Calu3 (cell line): ENCODE measurements at regions not wholly inside any gene's neighbourhood (a gene's known extent, or its start where the extent isn't known, plus 50 kb on each side); places are given as distances from the start of the nearest gene placed in this dataset.

Experiments used
- BruUV-seq: library from RNA; stranded (reverse); fragments of 400-500 nt; replicated peaks from 2 replicates; lab custom pipeline; 2021; lab: Mats Ljungman, UMichigan
- CTCF ChIA-PET: fragments of 300-600 bp; sonication (Branson Sonifier 250); formaldehyde crosslinking; loops from one replicate; lab custom pipeline; 2022; ENCODE audit warnings: antibody characterized with exemption; lab: Charles Lee
- DNase-seq: peaks from one replicate; pipeline ENCODE4 v3.0.0; 2022
- H3K27ac Mint-ChIP-seq: one replicate; pipeline ENCODE4 v1.8.0; 2022; ENCODE audit warnings: mixed read lengths; ENCODE audit not compliant: unreplicated experiment
- H3K27me3 Mint-ChIP-seq: one replicate; pipeline ENCODE4 v1.8.0; 2022; ENCODE audit warnings: mixed read lengths; ENCODE audit not compliant: unreplicated experiment
- H3K36me3 Mint-ChIP-seq: one replicate; pipeline ENCODE4 v1.8.0; 2022; ENCODE audit warnings: mild to moderate bottlenecking, moderate library complexity, mixed read lengths; ENCODE audit not compliant: insufficient read depth, unreplicated experiment
- H3K4me1 Mint-ChIP-seq: one replicate; pipeline ENCODE4 v1.8.0; 2022; ENCODE audit warnings: mild to moderate bottlenecking, low read depth, mixed read lengths; ENCODE audit not compliant: unreplicated experiment
- H3K4me3 Mint-ChIP-seq: one replicate; pipeline ENCODE4 v1.8.0; 2022; ENCODE audit warnings: mild to moderate bottlenecking, low read depth, moderate library complexity, mixed read lengths; ENCODE audit not compliant: unreplicated experiment
- H3K9me3 Mint-ChIP-seq: one replicate; pipeline ENCODE4 v1.8.0; 2022; ENCODE audit warnings: low read depth, mixed read lengths; ENCODE audit not compliant: unreplicated experiment
- CTCF ChIP-seq: fragments of 200-600 bp; IDR thresholded peaks from one replicate; pipeline ENCODE4 v1.8.0; 2022; ENCODE audit warnings: antibody characterized with exemption; ENCODE audit not compliant: unreplicated experiment
- intact Hi-C: fragments of 100-400 bp; cut with micrococcal nuclease; formaldehyde crosslinking; loops from one replicate; pipeline ENCODE4 v1.10.0; 2022; ENCODE audit not compliant: unreplicated experiment

- BruUV-seq, result no TSS peak
- DNase-seq, result no peak
- H3K4me1 Mint-ChIP-seq, result peaks cover 26% of the 10 kb centered on the region
- no peak overlapping the region for H3K27ac Mint-ChIP-seq
- no peak overlapping the region for H3K4me3 Mint-ChIP-seq
- no peaks in the 10 kb centered on the region for H3K27me3 Mint-ChIP-seq
- TF ChIP-seq CTCF, result no peak
- CTCF ChIA-PET, result no interaction called here
- intact Hi-C loops, result no loop called here
- no peaks in the 10 kb centered on the region for H3K36me3 Mint-ChIP-seq
- H3K9me3 Mint-ChIP-seq, result peaks cover 3% of the 10 kb centered on the region
These were observed 242.0 kb downstream of the ETS1 start for GRCh38 chr11:128345316-128345715.

- CTCF ChIA-PET, result no interaction called here
- peak overlapping the region; percentile 21 for H3K27ac Mint-ChIP-seq
- H3K4me3 Mint-ChIP-seq, result no peak overlapping the region
- no peaks in the 10 kb centered on the region for H3K36me3 Mint-ChIP-seq
- intact Hi-C loops, result no loop called here
- BruUV-seq, result no TSS peak
- no peak for DNase-seq
- H3K9me3 Mint-ChIP-seq, result peaks cover 3% of the 10 kb centered on the region
- peaks cover 26% of the 10 kb centered on the region for H3K4me1 Mint-ChIP-seq
- TF ChIP-seq CTCF, result no peak
- no peaks in the 10 kb centered on the region for H3K27me3 Mint-ChIP-seq
These were observed 243.5 kb downstream of the ETS1 start for GRCh38 chr11:128343870-128344269.

- no peak for DNase-seq
- CTCF ChIA-PET, result no interaction called here
- Mint-ChIP-seq H3K27ac (no peak overlapping the region), H3K36me3 (no peaks in the 10 kb centered on the region), H3K4me3 (no peak overlapping the region), H3K27me3 (no peaks in the 10 kb centered on the region), H3K9me3 (peaks cover 3% of the 10 kb centered on the region), H3K4me1 (peaks cover 26% of the 10 kb centered on the region)
- TF ChIP-seq CTCF, result no peak
- no TSS peak for BruUV-seq
- intact Hi-C loops, result no loop called here
These were observed 244.2 kb downstream of the ETS1 start for GRCh38 chr11:128343135-128343514.

GRCh38 chr11:128342511-128343134 is 244.7 kb downstream of the ETS1 start:
- DNase-seq, result peak; percentile 52
- Mint-ChIP-seq H3K27ac (no peak overlapping the region), H3K4me1 (peaks cover 26% of the 10 kb centered on the region), H3K27me3 (no peaks in the 10 kb centered on the region), H3K36me3 (no peaks in the 10 kb centered on the region), H3K4me3 (no peak overlapping the region), H3K9me3 (peaks cover 3% of the 10 kb centered on the region)
- BruUV-seq, result no TSS peak
- TF ChIP-seq CTCF, result no peak
- intact Hi-C loops, result loop anchor here (1.0 kb wide), 1 partner anchor 107 kb away; no protein-coding TSS in a partner anchor
- CTCF ChIA-PET, result no interaction called here
